Activated naive CD8-positive, alpha-beta T cell treated with anti-CD3 and anti-CD28 coated beads, Interleukin-2, amount 10 ng/mL, durations not matched to agents 7 days and 5 days (primary cell): ENCODE measurements at regions not wholly inside any gene's neighbourhood (a gene's known extent, or its start where the extent isn't known, plus 50 kb on each side); places are given as distances from the start of the nearest gene placed in this dataset.
"Not testable (repeated sequence)": the region's sequence is repeated elsewhere in the genome, so short reads cannot be mapped to it uniquely, and the experiment has no call there.

ENCODE experiments used
- ATAC-seq: fragments of 150-1000 bp; cut with Tn5 transposase; one replicate; pipeline ENCODE4 v1.10.0; 2021; ENCODE audit warnings: low read depth, moderate library complexity
- POLR2A ChIA-PET: fragments of 350-600 bp; sonication (Branson Sonifier 250); formaldehyde crosslinking; loops from one replicate; lab custom pipeline; 2021; ENCODE audit warnings: antibody characterized with exemption; lab: Charles Lee
- DNase-seq: peaks from one replicate; pipeline ENCODE4 v3.0.0; 2021
- H3K27ac Mint-ChIP-seq: one replicate; pipeline ENCODE4 v1.8.0; 2022; ENCODE audit warnings: mild to moderate bottlenecking, mixed read lengths
- H3K27me3 Mint-ChIP-seq: one replicate; pipeline ENCODE4 v1.8.0; 2022; ENCODE audit warnings: mild to moderate bottlenecking, moderate library complexity, mixed read lengths
- H3K36me3 Mint-ChIP-seq: one replicate; pipeline ENCODE4 v1.8.0; 2021; ENCODE audit warnings: mild to moderate bottlenecking, mixed read lengths
- H3K4me1 Mint-ChIP-seq: one replicate; pipeline ENCODE4 v1.8.0; 2021; ENCODE audit warnings: mixed read lengths
- H3K4me3 Mint-ChIP-seq: one replicate; pipeline ENCODE4 v1.8.0; 2022; ENCODE audit warnings: mild to moderate bottlenecking, moderate library complexity, mixed read lengths
- H3K9me3 Mint-ChIP-seq: one replicate; pipeline ENCODE4 v1.8.0; 2021; ENCODE audit warnings: mixed read lengths

DNA sequence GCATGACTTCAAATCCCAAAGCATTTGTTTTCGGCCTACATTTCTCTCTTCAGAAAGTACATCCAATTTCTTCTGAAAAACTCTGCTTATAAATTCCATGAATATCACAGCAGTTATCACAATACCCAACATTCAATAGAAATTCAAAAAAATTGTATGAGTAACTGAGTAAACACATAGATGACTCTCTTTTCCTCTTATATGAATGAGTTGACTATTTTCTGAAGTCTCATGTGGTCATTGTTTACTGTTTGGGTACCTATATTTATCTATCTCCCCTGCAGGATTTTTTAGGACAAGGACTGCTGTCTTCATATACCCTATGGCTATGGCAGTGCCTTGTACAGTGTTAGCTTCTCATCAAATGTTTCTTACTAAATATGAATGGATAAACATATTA is 157.1 kb downstream of the HTR1A start:
- POLR2A ChIA-PET, result no interaction called here
- H3K4me1 Mint-ChIP-seq, result no peaks in the 10 kb centered on the region
- ATAC-seq, result no peak

DNA sequence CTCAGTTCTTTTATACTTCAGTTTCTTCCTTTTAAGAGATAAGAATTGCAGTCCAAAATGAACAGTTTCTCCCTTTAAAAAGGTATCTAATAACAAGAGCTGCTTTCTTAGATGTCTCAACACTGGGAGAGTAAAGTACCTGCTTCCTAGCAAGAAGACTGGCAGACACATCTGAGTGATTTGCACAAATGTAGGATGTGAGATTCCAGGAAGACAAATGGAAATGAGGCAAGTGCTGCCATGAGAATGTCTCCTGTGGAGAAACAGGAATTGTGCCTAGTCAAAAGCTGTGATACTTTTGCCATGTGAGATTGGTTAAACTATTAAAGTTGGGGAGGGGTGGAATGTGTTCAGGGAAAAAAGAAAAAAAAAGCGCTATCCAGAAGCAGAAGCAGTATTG is 159.1 kb downstream of the HTR1A start:
- no peaks in the 10 kb centered on the region for H3K36me3 Mint-ChIP-seq
- ATAC-seq, result no peak

More for the DNA sequence above, 157.1 kb downstream of the HTR1A start:
- no peak for DNase-seq
- no peak overlapping the region for H3K27ac Mint-ChIP-seq
- H3K27me3 Mint-ChIP-seq, result no peaks in the 10 kb centered on the region
- peaks cover 3% of the 10 kb centered on the region for H3K9me3 Mint-ChIP-seq
- no peak overlapping the region for H3K4me3 Mint-ChIP-seq
- H3K36me3 Mint-ChIP-seq, result no peaks in the 10 kb centered on the region

DNA sequence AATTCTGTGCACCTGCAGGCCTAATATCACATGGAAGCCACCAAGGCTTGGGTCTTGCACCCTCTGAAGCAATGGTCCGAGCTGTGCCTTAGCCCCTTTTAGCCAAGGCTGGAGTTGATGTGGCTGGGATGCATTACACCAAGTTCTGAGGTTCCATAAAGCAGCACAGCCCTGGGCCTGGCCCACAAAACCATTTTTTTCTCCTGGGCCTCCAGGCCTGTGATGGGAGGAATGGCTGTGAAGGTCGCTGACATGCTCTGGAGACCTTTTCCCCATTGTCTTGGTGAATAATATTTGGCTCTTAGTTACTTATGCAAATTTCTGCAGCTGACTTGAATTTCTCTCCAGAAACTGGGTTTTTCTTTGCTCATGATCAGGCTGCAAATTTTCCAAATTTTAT is 167.3 kb downstream of the HTR1A start:
- Mint-ChIP-seq H3K27me3 (no peaks in the 10 kb centered on the region), H3K4me1 (no peaks in the 10 kb centered on the region), H3K4me3 (no peak overlapping the region), H3K36me3 (no peaks in the 10 kb centered on the region), H3K9me3 (peaks cover 13% of the 10 kb centered on the region), H3K27ac (no peak overlapping the region)
- ATAC-seq (no peak), DNase-seq (no peak)
- POLR2A ChIA-PET, result no interaction called here

More for the DNA sequence above, 159.1 kb downstream of the HTR1A start:
- Mint-ChIP-seq H3K27me3 (no peaks in the 10 kb centered on the region), H3K4me3 (no peak overlapping the region), H3K27ac (no peak overlapping the region), H3K4me1 (no peaks in the 10 kb centered on the region), H3K9me3 (peaks cover 3% of the 10 kb centered on the region)
- DNase-seq, result no peak
- POLR2A ChIA-PET, result no interaction called here

DNA sequence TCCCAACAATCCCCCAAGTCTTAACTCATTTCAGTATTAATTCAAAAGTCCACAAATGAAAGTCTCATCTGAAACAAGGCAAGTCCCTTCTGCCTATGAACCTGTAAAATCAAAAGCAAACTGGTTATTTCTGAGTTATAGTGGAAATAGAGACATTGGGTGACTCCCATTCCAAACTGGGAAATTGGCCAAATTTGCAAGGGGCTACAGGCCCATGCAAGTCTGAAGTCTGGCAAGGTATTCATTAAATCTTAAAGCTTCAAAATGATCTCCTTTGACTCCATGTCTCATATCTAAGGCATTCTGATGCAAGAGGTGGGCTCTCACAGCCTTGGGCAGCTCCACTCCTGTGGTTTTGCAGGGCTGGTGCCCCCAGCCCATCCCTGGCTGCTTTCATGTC is 167.9 kb downstream of the HTR1A start:
- H3K4me1 Mint-ChIP-seq, result no peaks in the 10 kb centered on the region
- H3K36me3 Mint-ChIP-seq, result no peaks in the 10 kb centered on the region
- DNase-seq (no peak), ATAC-seq (no peak)
- POLR2A ChIA-PET, result no interaction called here
- H3K27ac Mint-ChIP-seq, result no peak overlapping the region
- H3K27me3 Mint-ChIP-seq, result no peaks in the 10 kb centered on the region
- no peak overlapping the region for H3K4me3 Mint-ChIP-seq
- H3K9me3 Mint-ChIP-seq, result peaks cover 13% of the 10 kb centered on the region

DNA sequence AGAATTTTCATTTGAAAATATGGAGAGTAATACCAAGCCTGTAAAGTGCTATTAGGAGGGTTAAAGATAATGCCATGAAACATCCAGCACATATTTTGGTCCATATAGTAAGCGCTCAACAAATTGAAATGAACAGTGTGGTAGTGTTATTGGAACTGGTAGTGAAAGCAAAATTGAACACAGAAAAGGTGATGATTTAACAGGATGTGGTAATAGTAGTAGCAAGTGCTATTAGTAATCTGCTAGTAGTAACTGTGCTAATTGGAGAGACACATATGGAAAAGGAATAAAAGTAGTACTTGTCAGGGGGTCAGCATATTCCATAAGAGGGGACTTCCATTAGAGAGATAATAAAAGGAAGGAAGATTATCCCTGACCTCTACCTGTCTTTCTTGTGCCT is 187.3 kb downstream of the HTR1A start:
- no peak for ATAC-seq
- Mint-ChIP-seq H3K27ac (no peak overlapping the region), H3K4me3 (no peak overlapping the region), H3K36me3 (no peaks in the 10 kb centered on the region), H3K9me3 (peaks cover 2% of the 10 kb centered on the region), H3K27me3 (no peaks in the 10 kb centered on the region), H3K4me1 (no peaks in the 10 kb centered on the region)
- DNase-seq, result no peak
- POLR2A ChIA-PET, result no interaction called here

DNA sequence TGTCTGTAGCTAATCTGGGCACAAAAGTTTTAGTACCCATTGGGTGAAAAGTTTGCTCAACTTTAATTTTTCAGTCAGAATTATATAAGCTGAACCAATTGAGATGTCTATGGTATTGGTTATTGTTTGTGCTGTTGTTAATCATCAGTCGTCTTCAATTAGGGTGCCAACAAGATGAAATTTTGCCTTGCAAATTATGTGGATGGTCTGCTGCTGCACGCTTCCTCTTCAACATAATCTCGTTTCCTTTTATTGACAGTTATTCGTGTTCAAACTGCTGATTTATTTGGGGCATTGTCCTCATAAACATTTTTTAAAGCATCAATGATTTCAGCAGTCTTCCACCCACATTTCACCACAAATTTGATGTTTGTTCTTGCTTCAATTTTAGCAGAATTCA is 194.0 kb downstream of the HTR1A start:
- Mint-ChIP-seq H3K4me3 (no peak overlapping the region), H3K9me3 (peaks cover 1% of the 10 kb centered on the region), H3K27me3 (no peaks in the 10 kb centered on the region), H3K36me3 (no peaks in the 10 kb centered on the region), H3K27ac (no peak overlapping the region), H3K4me1 (no peaks in the 10 kb centered on the region)
- POLR2A ChIA-PET, result no interaction called here
- no peak for DNase-seq
- no peak for ATAC-seq

DNA sequence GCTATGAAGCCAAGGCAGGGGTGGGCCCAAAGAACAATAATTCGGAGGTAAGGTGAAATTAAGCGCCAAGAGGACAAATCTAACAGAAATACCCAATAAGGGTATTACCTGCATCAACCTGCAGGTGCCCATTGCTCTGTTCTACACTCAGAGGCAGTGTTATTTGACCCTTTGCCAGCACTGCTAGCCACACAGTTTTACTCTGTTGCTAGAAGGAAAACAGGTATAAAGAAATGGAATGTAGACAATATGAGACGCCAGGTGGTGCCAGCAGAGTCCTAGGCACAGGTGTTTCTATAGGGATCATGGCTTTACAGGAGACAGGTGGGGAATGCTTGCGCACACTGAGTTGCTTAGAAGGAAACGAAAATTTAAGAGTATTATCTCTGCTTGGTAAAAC is 201.3 kb downstream of the HTR1A start:
- Mint-ChIP-seq H3K27me3 (no peaks in the 10 kb centered on the region), H3K36me3 (no peaks in the 10 kb centered on the region)

DNA sequence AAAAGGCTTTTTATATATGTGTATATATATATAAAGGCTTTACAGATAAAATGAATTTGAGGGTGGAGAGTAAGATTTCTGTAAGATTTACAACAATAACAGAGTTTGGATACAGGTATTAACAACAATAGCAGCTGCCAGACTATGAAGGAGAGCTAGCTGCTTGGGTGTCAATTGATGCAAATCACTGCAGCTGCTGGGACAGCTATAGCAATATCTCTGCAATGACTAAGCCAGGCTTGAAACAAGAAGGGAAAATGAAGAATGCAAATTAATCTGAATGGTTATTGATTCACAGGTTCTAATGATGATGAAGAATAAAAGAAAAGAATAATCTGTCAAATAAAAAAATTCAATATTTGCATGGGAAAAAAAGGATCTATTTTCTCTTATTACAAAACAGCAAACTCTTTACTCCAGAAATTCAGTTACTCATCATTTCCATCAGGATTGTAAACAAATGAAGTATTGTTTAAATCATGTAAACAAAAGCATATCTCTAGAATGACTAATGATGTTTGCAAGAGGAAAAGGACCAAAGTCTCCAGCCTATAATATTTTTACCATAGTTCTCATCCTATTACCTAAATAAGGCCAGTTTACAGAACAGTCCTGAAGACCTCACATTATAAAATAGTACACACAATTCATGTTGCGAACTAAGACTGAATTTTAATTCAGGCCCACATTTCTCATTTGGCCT is 219.0 kb downstream of the HTR1A start:
- H3K4me1 Mint-ChIP-seq, result no peaks in the 10 kb centered on the region
- POLR2A ChIA-PET, result no interaction called here
- H3K27ac Mint-ChIP-seq, result no peak overlapping the region
- H3K36me3 Mint-ChIP-seq, result no peaks in the 10 kb centered on the region
- DNase-seq, result no peak
- H3K9me3 Mint-ChIP-seq, result no peaks in the 10 kb centered on the region
- no peaks in the 10 kb centered on the region for H3K27me3 Mint-ChIP-seq
- H3K4me3 Mint-ChIP-seq, result no peak overlapping the region
- no peak for ATAC-seq

More for the DNA sequence above, 201.3 kb downstream of the HTR1A start:
- Mint-ChIP-seq H3K4me3 (no peak overlapping the region), H3K9me3 (no peaks in the 10 kb centered on the region), H3K27ac (no peak overlapping the region), H3K4me1 (no peaks in the 10 kb centered on the region)
- POLR2A ChIA-PET, result no interaction called here
- DNase-seq (no peak), ATAC-seq (no peak)

DNA sequence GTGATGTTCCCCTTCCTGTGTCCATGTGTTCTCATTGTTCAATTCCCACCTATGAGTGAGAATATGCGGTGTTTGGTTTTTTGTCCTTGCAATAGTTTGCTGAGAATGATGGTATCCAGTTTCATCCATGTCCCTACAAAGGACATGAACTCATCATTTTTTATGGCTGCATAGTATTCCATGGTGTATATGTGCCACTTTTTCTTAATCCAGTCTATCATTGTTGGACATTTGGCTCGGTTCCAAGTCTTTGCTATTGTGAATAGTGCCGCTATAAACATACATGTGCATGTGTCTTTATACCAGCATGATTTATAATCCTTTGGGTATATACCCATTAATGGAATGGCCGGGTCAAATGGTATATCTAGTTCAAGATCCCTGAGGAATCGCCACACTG is 229.4 kb downstream of the HTR1A start:
- H3K27ac Mint-ChIP-seq, DNase-seq, H3K27me3 Mint-ChIP-seq, H3K4me1 Mint-ChIP-seq, ATAC-seq, POLR2A ChIA-PET, H3K4me3 Mint-ChIP-seq, H3K9me3 Mint-ChIP-seq, H3K36me3 Mint-ChIP-seq: not testable (repeated sequence)

DNA sequence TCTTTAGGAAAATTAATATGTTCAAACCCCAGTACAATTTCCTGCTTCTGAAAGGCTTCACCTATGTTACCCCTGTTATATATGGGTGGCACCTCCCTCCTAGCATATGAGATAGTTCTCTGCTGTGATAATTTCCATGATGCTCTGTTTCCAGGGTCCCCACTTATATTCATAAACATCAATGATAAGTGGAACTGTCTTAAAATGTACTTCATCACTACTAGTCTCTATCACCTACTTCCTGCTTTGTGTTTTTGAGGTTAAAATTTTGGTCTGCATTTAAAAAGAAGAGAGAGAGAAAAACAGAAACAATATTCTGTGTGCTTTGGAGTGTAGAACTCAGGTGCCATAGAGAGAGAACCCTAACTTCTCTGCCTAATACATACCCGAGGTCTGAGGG is 234.7 kb downstream of the HTR1A start:
- POLR2A ChIA-PET, result no interaction called here
- Mint-ChIP-seq H3K27ac (no peak overlapping the region), H3K27me3 (no peaks in the 10 kb centered on the region), H3K9me3 (peaks cover 2% of the 10 kb centered on the region), H3K4me1 (no peaks in the 10 kb centered on the region), H3K36me3 (no peaks in the 10 kb centered on the region), H3K4me3 (no peak overlapping the region)
- DNase-seq, result no peak
- no peak for ATAC-seq

DNA sequence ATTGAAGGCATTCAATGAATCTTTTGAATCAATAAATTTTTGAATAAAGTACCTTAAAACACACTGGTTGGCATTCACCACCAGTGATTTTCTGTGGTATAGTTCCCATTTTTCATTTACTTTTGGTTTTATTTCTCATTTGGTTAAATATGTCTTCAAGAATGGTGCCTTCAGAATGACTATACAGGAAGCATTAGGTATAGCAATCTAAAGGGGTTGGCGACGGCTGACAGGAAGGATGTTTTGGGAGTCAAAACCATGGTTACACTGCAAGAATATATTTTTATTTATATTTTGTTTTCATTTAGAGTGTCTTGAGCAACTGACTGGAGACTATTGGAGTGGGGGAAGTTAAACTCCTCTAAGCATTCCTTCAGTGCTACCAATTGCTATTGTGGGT is 235.7 kb downstream of the HTR1A start:
- H3K27me3 Mint-ChIP-seq, result no peaks in the 10 kb centered on the region
- DNase-seq, result no peak
- POLR2A ChIA-PET, result no interaction called here
- H3K4me1 Mint-ChIP-seq, result no peaks in the 10 kb centered on the region
- H3K9me3 Mint-ChIP-seq, result peaks cover 2% of the 10 kb centered on the region
- ATAC-seq, result no peak
- no peak overlapping the region for H3K4me3 Mint-ChIP-seq
- no peak overlapping the region for H3K27ac Mint-ChIP-seq
- no peaks in the 10 kb centered on the region for H3K36me3 Mint-ChIP-seq

DNA sequence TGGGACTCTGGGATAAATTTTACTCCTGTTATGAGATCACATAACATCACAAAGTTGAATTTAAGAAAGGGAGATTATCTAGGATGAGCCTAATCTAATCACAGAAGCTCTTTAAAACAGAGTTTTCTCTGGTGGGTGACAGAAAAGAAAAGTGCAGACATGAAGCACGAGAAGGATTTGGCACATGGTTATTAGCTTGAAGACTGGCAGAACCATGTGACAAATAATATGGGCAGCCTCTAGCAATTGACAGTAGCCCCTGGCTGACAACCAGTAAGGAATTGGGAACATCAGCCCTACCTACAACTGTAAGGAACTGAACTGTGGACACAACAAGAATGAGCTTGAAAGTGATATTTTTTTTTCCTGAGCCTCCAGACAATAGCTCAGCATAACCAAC is 243.1 kb downstream of the HTR1A start:
- H3K27me3 Mint-ChIP-seq, result no peaks in the 10 kb centered on the region
- ATAC-seq, result no peak
- no peak for DNase-seq
- H3K9me3 Mint-ChIP-seq, result no peaks in the 10 kb centered on the region
- no peak overlapping the region for H3K4me3 Mint-ChIP-seq
- H3K36me3 Mint-ChIP-seq, result no peaks in the 10 kb centered on the region
- POLR2A ChIA-PET, result no interaction called here
- no peaks in the 10 kb centered on the region for H3K4me1 Mint-ChIP-seq
- no peak overlapping the region for H3K27ac Mint-ChIP-seq

DNA sequence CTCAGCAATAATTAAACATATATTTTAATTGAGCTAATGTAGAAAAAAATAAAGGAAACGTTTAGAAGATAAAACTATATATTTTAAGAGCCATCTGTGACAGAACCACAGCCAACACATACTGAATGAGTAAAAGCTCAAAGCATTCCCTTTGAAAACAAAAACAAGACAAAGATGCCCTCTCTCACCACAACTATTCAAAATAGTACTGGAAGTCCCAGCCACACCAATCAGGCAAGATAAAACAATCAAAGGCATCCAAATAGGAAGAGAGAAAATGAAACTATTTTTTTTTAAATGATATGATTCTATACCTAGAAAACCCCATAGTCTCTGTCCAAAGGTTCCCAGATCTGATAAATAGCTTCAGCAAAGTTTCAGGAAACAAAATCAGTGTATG is 262.0 kb downstream of the HTR1A start:
- POLR2A ChIA-PET, result no interaction called here
- H3K4me1 Mint-ChIP-seq, result no peaks in the 10 kb centered on the region
- peaks cover 4% of the 10 kb centered on the region for H3K9me3 Mint-ChIP-seq
- H3K36me3 Mint-ChIP-seq, result no peaks in the 10 kb centered on the region
- DNase-seq, result no peak
- H3K27me3 Mint-ChIP-seq, result no peaks in the 10 kb centered on the region
- H3K27ac Mint-ChIP-seq, result no peak overlapping the region
- ATAC-seq, result no peak
- no peak overlapping the region for H3K4me3 Mint-ChIP-seq

DNA sequence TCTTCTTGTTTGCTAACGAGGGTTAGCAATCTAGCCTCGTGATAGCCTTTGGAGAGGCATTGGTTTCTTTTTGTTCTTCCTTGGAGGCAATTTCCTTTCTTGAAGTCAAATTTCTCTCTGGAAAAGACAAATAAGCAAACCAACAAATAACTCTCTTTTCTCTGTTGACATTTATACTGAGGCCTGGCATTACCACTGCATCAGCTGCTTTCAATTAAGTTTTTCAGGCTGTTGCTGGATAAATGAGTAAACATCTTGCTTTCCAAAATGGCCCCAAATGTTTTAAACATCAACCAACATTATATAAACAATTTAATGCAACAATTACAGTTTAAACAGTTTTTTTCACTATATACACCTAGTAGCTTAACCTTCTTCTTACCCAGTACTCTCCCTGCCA is 264.4 kb downstream of the HTR1A start:
- H3K27me3 Mint-ChIP-seq, result no peaks in the 10 kb centered on the region
- DNase-seq (no peak), ATAC-seq (no peak)
- no peaks in the 10 kb centered on the region for H3K4me1 Mint-ChIP-seq
- no peaks in the 10 kb centered on the region for H3K36me3 Mint-ChIP-seq
- peaks cover 2% of the 10 kb centered on the region for H3K9me3 Mint-ChIP-seq
- H3K4me3 Mint-ChIP-seq, result no peak overlapping the region
- POLR2A ChIA-PET, result no interaction called here
- H3K27ac Mint-ChIP-seq, result no peak overlapping the region

DNA sequence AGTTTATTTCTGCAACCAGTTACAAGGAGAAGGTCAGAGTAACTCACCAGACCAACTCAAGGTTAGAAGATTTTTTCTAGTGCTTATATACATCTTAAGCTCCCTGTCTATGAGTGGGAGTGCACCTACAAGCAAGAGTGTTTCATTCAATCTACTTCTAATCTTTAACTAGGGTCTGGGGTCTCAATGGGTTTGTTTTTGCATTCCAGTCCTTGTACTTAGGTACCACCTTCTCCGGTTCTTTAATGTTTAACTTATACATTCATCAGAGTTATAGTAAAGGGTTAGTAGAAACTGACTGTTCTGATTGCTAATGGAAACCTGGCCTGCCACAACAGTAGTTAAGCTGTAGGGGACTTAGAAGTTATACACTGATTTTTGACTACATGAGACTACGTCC is 271.7 kb downstream of the HTR1A start:
- Mint-ChIP-seq H3K27me3 (no peaks in the 10 kb centered on the region), H3K36me3 (no peaks in the 10 kb centered on the region), H3K9me3 (no peaks in the 10 kb centered on the region), H3K27ac (no peak overlapping the region), H3K4me3 (no peak overlapping the region), H3K4me1 (no peaks in the 10 kb centered on the region)
- ATAC-seq (no peak), DNase-seq (no peak)
- POLR2A ChIA-PET, result no interaction called here
